ENCODE measurements at regions not wholly inside any gene's neighbourhood (a gene's known extent, or its start where the extent isn't known, plus 50 kb on each side); places are given as distances from the start of the nearest gene placed in this dataset.

GRCh38 chrX:99722094-99722493, 688.0 kb downstream of the PCDH19 start:
- ChIA-PET CTCF (ENCODE audit: partially characterized antibody) (no interaction called here), POLR2A (ENCODE audit: partially characterized antibody) (no interaction called here)
- 100% methylated on average over 2 of the region's 3 CpGs; no CpG with 5 or more reads in 1 of the 2 experiments for WGBS, 2 experiments (ENCODE audit: extremely low coverage in 1 of 2, insufficient coverage in 1 of 2, insufficient read length in 1 of 2, insufficient replicate concordance in 2 of 2, low coverage in 1 of 2, low lambda C conversion rate in 2 of 2, missing lambda C conversion rate in 1 of 2)
- H2BK15ac ChIP-seq (ENCODE audit: low read length), result no peak overlapping the region
- H3K4me2 ChIP-seq (ENCODE audit: insufficient read depth in 1 of 2, low read depth in 2 of 2, low read length in 2 of 2), result no peak overlapping the region
- H3K36me3 ChIP-seq (ENCODE audit: control insufficient read depth in 2 of 4, insufficient read depth in 4 of 4, low read length in 3 of 4), result no peaks in the 10 kb centered on the region
- H3K23ac ChIP-seq (ENCODE audit: insufficient read length), result no peak overlapping the region
- no peak overlapping the region for H4K5ac ChIP-seq (ENCODE audit: insufficient read length, low read depth, low read length)
- FAIRE-seq, result no peak
- H2AK5ac ChIP-seq (ENCODE audit: low read depth, low read length), result no peak overlapping the region
- H3K4me1 ChIP-seq (replicated peaks in 1 of 4; ENCODE audit: control insufficient read depth in 3 of 4, insufficient read depth in 4 of 4, low read length in 3 of 4), result no peaks in the 10 kb centered on the region
- H3K27me3 ChIP-seq (replicated peaks in 1 of 4; ENCODE audit: control insufficient read depth in 3 of 4, extremely low read depth in 1 of 4, insufficient read depth in 3 of 4, low read length in 3 of 4), result no peaks in the 10 kb centered on the region
- H3K9me3 ChIP-seq (ENCODE audit: insufficient read depth in 2 of 2, low read depth in 1 of 2, low read length in 1 of 2), result no peaks in the 10 kb centered on the region; a peak in 1 of 4 replicates
- H3K79me2 ChIP-seq (ENCODE audit: control insufficient read depth in 1 of 2, insufficient read depth in 2 of 2, low read length in 2 of 2), result no peaks in the 10 kb centered on the region
- no peak overlapping the region for H3K18ac ChIP-seq (ENCODE audit: extremely low read depth, low read length)
- TF ChIP-seq CTCF (IDR thresholded peaks at IDR 0.05; ENCODE audit: control extremely low read depth in 1 of 3, insufficient read depth in 1 of 3, low read depth in 1 of 3, low read length in 3 of 3) (peak in 2 of 3 experiments; percentile 2 to 7; a peak in 1 of 4 replicates), ASH2L (IDR thresholded peaks at IDR 0.05; ENCODE audit: low read length) (no peak), RAD21 (IDR thresholded peaks at IDR 0.05 in 1 of 2, conservative IDR thresholded peaks at IDR 0.05 in 1 of 2; ENCODE audit: low read depth in 2 of 2, low read length in 2 of 2) (peak in 1 of 2 experiments; percentile 46; a peak in 2 of 4 replicates), SAP30 (IDR thresholded peaks at IDR 0.05; ENCODE audit: insufficient read depth, insufficient replicate concordance, low read length) (no peak)
- no peaks in the 10 kb centered on the region for H4K20me1 ChIP-seq (replicated peaks in 1 of 2; ENCODE audit: control insufficient read depth in 1 of 2, insufficient read depth in 2 of 2, low read length in 2 of 2)
- no peak overlapping the region for H3K4me3 ChIP-seq (ENCODE audit: extremely low read depth in 1 of 4, insufficient read depth in 2 of 4, low read depth in 3 of 4, low read length in 4 of 4)
- H3K79me1 ChIP-seq (ENCODE audit: low read depth, low read length), result no peaks in the 10 kb centered on the region
- no peak overlapping the region for H2BK12ac ChIP-seq (ENCODE audit: low read depth, low read length)
- no peak overlapping the region for H3K27ac ChIP-seq (ENCODE audit: low read depth, low read length)
- no peak overlapping the region for H2BK120ac ChIP-seq (replicated peaks; ENCODE audit: low read depth, low read length)
- H4K91ac ChIP-seq (replicated peaks; ENCODE audit: insufficient read length, low read length), result no peak overlapping the region
- no peak overlapping the region for H3K9ac ChIP-seq (replicated peaks in 1 of 4; ENCODE audit: extremely low read depth in 1 of 4, low read depth in 3 of 4, low read length in 3 of 4)
- H2AFZ ChIP-seq (ENCODE audit: low read length), result no peak overlapping the region
- no peak overlapping the region for H4K8ac ChIP-seq (ENCODE audit: extremely low read depth, insufficient read depth, low read length)
- no peak overlapping the region for H2BK5ac ChIP-seq (ENCODE audit: low read depth, low read length)
- H3K23me2 ChIP-seq (ENCODE audit: low read depth, low read length), result no peaks in the 10 kb centered on the region
- no peak overlapping the region for H3K14ac ChIP-seq (ENCODE audit: insufficient read length)
- H3K56ac ChIP-seq (replicated peaks; ENCODE audit: insufficient read length, low read depth, low read length), result no peak overlapping the region
- no peak for DNase-seq (ENCODE audit: low read depth in 1 of 2, low spot score in 2 of 2)
- no peak overlapping the region for H3K4ac ChIP-seq (replicated peaks; ENCODE audit: insufficient read length, low read depth, low read length)
- H2BK20ac ChIP-seq (ENCODE audit: low read length), result no peak overlapping the region

Data from H1 (cell line).